Heart right ventricle (tissue), 16 donors: ENCODE measurements at regions not wholly inside any gene's neighbourhood (a gene's known extent, or its start where the extent isn't known, plus 50 kb on each side); places are given as distances from the start of the nearest gene placed in this dataset.
A peak's percentile ranks its signal among the peaks of the same experiment; 100 is the strongest.

Source experiments
- ATAC-seq, 8 donors: fragments of 200-7000 bp; cut with Tn5 transposase; one replicate each; pipeline ENCODE4 v1.9.1; 2020; ENCODE audit warnings: mild to moderate bottlenecking in 8 of 8, moderate library complexity in 8 of 8, moderate number of reproducible peaks in 1 of 8
- DNase-seq, 2 donors: peaks; one replicate each; pipeline ENCODE4 v3.0.0-alpha.2; 2020
- H3K27ac ChIP-seq, 10 donors: fragments of 200-600 bp; sonication (generic) in 2 of 10; one replicate each; pipeline versions ENCODE4 v1.5.0 to v1.8.0; 2020 to 2022; ENCODE audit warnings: mild to moderate bottlenecking in 3 of 10
- H3K27me3 ChIP-seq, 7 donors: fragments of 200-600 bp; one replicate each; pipeline ENCODE4 v1.8.0; 2021 to 2022; ENCODE audit warnings: mild to moderate bottlenecking in 2 of 7
- H3K36me3 ChIP-seq, 9 donors: fragments of 200-600 bp; sonication (generic) in 1 of 9; one replicate each; pipeline versions ENCODE4 v1.5.0 to v1.8.0; 2020 to 2022; ENCODE audit warnings: mild to moderate bottlenecking in 2 of 9
- H3K4me1 ChIP-seq, 9 donors: fragments of 200-600 bp; sonication (generic) in 1 of 9; one replicate each; pipeline versions ENCODE4 v1.5.0 to v1.8.0; 2020 to 2022; ENCODE audit warnings: mild to moderate bottlenecking in 4 of 9
- H3K4me3 ChIP-seq, 10 donors: fragments of 200-600 bp; sonication (generic) in 2 of 10; one replicate each; pipeline versions ENCODE4 v1.5.0 to v1.8.0; 2020 to 2022; ENCODE audit warnings: mild to moderate bottlenecking in 7 of 10, moderate library complexity in 2 of 10
- H3K9me3 ChIP-seq, 11 donors: fragments of 200-600 bp in 10 of 11; sonication (generic) in 2 of 11; one replicate each; pipeline versions ENCODE4 v1.5.0 to v1.8.0; 2013 to 2022; ENCODE audit warnings: mild to moderate bottlenecking in 2 of 11, control low read depth in 1 of 11, moderate library complexity in 1 of 11
- WGBS, 2 donors: extraction: QIAGEN DNeasy Blood & Tissue Kit; methylation state at CpG; one replicate each; pipeline ENCODE4 v1.1.7; 2013; ENCODE audit warnings: inconsistent platforms in 1 of 2; 5-methylcytosine and 5-hydroxymethylcytosine counted together
- intact Hi-C, 10 donors: fragments of 100-400 bp; cut with DNase I; formaldehyde crosslinking; loops; one replicate each; pipeline versions ENCODE4 v1.11.1 to v1.14.2; 2022
- TF ChIP-seq, protein P1 (sequence below), 9 donors: fragments of 200-600 bp; sonication (generic) in 2 of 9; IDR thresholded peaks; one replicate each; pipeline versions ENCODE4 v1.5.0 to v1.8.0; 2021 to 2022; ENCODE audit warnings: antibody characterized with exemption in 9 of 9, mild to moderate bottlenecking in 5 of 9, moderate library complexity in 1 of 9
- donor health status: Arrhythmogenic right ventricular cardiomyopathy.
- donor health status: ischemic (EF 13 %, LVEDD 7.1; RV severe dilation, severe dysfunction).
- donor health status: healthy with polysubstance abuse.
- donor health status: DM: no; HTN: yes; CAD: no.
- donor health status: DM: no; HTN: no; CAD: no.
- donor health status: ischemic (EF 25% LVEDD 6.9; RV normal size, moderate dysfunction).
- donor health status: ischemic (EF 25% LVEDD 5.7; RV mildly dilated, moderate dysfunction).
- donor health status: healthy.
- donor health status: DM: yes; HTN: yes; CAD: no.
- donor health status: Ischemic cardiomyopathy.
- donor health status: ischemic (EF 35%, LVEDD 5.7; RV mildly dilated, moderate dysfunction).
- donor health status: nonischemic (EF 11% LVEDD 7.7; RV severe dilation, severe dysfunction).
- donor health status: DM: yes; HTN: yes; CAD: no.
- donor health status: PGD.
- donor health status: ischemic (EF 29% LVEDD 5.4; RV normal size, mild dysfunction).
- donor health status: nonischemic (EF 23%, LVEDD 6.1; RV moderate dilation, normal function).

- whole genome bisulfite sequencing, 2 donors = 91 to 92% methylated on average over 5 of the region's 5 CpGs
- TF ChIP-seq, protein P1, sequence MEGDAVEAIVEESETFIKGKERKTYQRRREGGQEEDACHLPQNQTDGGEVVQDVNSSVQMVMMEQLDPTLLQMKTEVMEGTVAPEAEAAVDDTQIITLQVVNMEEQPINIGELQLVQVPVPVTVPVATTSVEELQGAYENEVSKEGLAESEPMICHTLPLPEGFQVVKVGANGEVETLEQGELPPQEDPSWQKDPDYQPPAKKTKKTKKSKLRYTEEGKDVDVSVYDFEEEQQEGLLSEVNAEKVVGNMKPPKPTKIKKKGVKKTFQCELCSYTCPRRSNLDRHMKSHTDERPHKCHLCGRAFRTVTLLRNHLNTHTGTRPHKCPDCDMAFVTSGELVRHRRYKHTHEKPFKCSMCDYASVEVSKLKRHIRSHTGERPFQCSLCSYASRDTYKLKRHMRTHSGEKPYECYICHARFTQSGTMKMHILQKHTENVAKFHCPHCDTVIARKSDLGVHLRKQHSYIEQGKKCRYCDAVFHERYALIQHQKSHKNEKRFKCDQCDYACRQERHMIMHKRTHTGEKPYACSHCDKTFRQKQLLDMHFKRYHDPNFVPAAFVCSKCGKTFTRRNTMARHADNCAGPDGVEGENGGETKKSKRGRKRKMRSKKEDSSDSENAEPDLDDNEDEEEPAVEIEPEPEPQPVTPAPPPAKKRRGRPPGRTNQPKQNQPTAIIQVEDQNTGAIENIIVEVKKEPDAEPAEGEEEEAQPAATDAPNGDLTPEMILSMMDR (IDR thresholded peaks at IDR 0.05) = no peak
- intact Hi-C loops = no loop called here
- Histone ChIP-seq H3K4me3 (no peak overlapping the region), H3K27me3 (peaks cover 0 to 11% (median 3%) of the 10 kb centered on the region in 7 donors), H3K4me1 (peaks cover 0 to 6% (median 0%) of the 10 kb centered on the region in 9 donors), H3K36me3 (no peaks in the 10 kb centered on the region), H3K9me3 (peaks cover 0 to 5% (median 0%) of the 10 kb centered on the region in 11 donors), H3K27ac (no peak overlapping the region)
- DNase-seq = no peak
- ATAC-seq = no peak
These were observed 140.6 kb downstream of the URI1 start for GRCh38 chr19:30082611-30083010.

GRCh38 chr19:30083125-30083681 lies 141.2 kb downstream of the URI1 start:
- Histone ChIP-seq H3K4me3 (no peak overlapping the region), H3K27ac (no peak overlapping the region), H3K27me3 (peaks cover 0 to 5% (median 3%) of the 10 kb centered on the region in 7 donors), H3K4me1 (peaks cover 0 to 6% (median 0%) of the 10 kb centered on the region in 9 donors), H3K9me3 (peaks cover 0 to 5% (median 0%) of the 10 kb centered on the region in 11 donors), H3K36me3 (no peaks in the 10 kb centered on the region)
- DNase-seq (no peak), ATAC-seq (peak in 1 of 8 donors; percentile 29)
- intact Hi-C loops = no loop called here
- TF ChIP-seq, protein P1 (IDR thresholded peaks at IDR 0.05) = no peak
- WGBS, 2 donors = 86 to 88% methylated on average over 17 of the region's 17 CpGs

DNA sequence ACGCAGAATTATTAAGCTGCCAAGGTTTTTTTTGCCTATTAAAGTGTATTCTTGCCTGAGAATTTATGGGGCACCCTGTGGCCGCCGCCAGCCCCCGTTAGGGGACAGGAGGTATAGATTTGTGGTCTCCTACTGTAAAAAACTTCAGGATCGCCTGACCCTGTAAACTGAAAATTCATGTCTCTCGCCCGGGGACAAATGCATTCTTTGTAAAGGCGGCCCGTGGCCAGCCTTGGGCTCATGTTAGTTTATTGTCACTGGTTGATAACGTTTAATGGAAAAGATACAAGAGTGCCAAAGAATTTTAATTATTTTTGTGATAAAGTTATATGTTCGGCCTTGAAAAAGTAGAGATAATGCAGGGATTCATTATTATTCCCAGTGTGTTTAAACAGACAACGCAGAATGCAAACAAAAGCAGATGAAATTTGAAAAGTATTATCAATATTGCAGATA lies 141.7 kb downstream of the URI1 start:
- TF ChIP-seq, protein P1 (IDR thresholded peaks at IDR 0.05) = no peak
- H3K9me3 ChIP-seq = peaks cover 0 to 5% (median 0%) of the 10 kb centered on the region in 11 donors
- no peak overlapping the region for H3K4me3 ChIP-seq
- H3K27ac ChIP-seq = no peak overlapping the region
- intact Hi-C loops = no loop called here
- H3K27me3 ChIP-seq = peaks cover 0 to 4% (median 0%) of the 10 kb centered on the region in 7 donors
- DNase-seq (no peak), ATAC-seq (peak in 1 of 8 donors; percentile 48)
- WGBS, 2 donors = 57% methylated on average over 12 of the region's 12 CpGs
- H3K4me1 ChIP-seq = peaks cover 0 to 6% (median 0%) of the 10 kb centered on the region in 9 donors
- no peaks in the 10 kb centered on the region for H3K36me3 ChIP-seq

- peaks cover 0 to 6% (median 0%) of the 10 kb centered on the region in 9 donors for H3K4me1 ChIP-seq
- no peaks in the 10 kb centered on the region for H3K36me3 ChIP-seq
- H3K4me3 ChIP-seq = no peak overlapping the region
- intact Hi-C loops = no loop called here
- H3K27ac ChIP-seq = no peak overlapping the region
- ATAC-seq (peak in 6 of 8 donors; percentile 51 to 84 (median 70)), DNase-seq (peak in 1 of 2 donors; percentile 33)
- H3K9me3 ChIP-seq = peaks cover 0 to 5% (median 0%) of the 10 kb centered on the region in 11 donors
- TF ChIP-seq, protein P1 (IDR thresholded peaks at IDR 0.05) = no peak
- 53 to 58% methylated on average over 12 of the region's 12 CpGs for WGBS, 2 donors
- H3K27me3 ChIP-seq = peaks cover 0 to 7% (median 0%) of the 10 kb centered on the region in 7 donors
These were observed 142.4 kb downstream of the URI1 start for GRCh38 chr19:30084390-30084819.
